ENCODE measurements at regions not wholly inside any gene's neighbourhood (a gene's known extent, or its start where the extent isn't known, plus 50 kb on each side); places are given as distances from the start of the nearest gene placed in this dataset.

DNA sequence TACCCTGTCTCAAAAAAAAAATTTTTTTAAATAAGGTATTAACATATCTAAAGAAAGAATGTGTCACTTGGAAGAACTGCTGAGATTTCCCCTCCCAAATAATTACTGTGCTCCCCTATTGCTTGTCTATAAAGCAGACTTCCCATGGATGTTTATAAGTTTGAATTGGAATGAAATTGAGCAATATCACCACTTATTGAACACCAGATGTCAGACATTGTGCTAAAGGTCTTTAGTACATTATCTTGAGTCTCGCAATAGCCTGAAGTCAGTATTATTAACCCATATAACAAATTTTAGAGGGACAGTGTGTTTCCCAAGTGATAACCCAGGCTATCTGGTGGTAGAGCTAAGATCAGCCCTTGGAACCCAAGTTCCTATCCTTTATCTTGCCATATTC, 69.0 kb upstream of the EPCAM start:
- TF ChIP-seq, protein P1, sequence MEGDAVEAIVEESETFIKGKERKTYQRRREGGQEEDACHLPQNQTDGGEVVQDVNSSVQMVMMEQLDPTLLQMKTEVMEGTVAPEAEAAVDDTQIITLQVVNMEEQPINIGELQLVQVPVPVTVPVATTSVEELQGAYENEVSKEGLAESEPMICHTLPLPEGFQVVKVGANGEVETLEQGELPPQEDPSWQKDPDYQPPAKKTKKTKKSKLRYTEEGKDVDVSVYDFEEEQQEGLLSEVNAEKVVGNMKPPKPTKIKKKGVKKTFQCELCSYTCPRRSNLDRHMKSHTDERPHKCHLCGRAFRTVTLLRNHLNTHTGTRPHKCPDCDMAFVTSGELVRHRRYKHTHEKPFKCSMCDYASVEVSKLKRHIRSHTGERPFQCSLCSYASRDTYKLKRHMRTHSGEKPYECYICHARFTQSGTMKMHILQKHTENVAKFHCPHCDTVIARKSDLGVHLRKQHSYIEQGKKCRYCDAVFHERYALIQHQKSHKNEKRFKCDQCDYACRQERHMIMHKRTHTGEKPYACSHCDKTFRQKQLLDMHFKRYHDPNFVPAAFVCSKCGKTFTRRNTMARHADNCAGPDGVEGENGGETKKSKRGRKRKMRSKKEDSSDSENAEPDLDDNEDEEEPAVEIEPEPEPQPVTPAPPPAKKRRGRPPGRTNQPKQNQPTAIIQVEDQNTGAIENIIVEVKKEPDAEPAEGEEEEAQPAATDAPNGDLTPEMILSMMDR (IDR thresholded peaks at IDR 0.05) = no peak
- no peak for TF ChIP-seq POLR2A (IDR thresholded peaks at IDR 0.05; ENCODE audit: low read depth)

Data from esophagus muscularis mucosa (tissue), 3 donors.